ENCODE measurements at regions not wholly inside any gene's neighbourhood (a gene's known extent, or its start where the extent isn't known, plus 50 kb on each side); places are given as distances from the start of the nearest gene placed in this dataset.

- no peak for DNase-seq (ENCODE audit: low read depth in 2 of 2)
These were observed 148.7 kb upstream of the ADARB2 start for GRCh38 chr10:1886039-1886438.

- DNase-seq (ENCODE audit: low read depth in 2 of 2): no peak
These were observed 145.4 kb upstream of the ADARB2 start for GRCh38 chr10:1882728-1883127.

GRCh38 chr10:1882180-1882579, 144.9 kb upstream of the ADARB2 start:
- DNase-seq (ENCODE audit: low read depth in 2 of 2): no peak

- no peak for DNase-seq (ENCODE audit: low read depth in 2 of 2)
These were observed 144.3 kb upstream of the ADARB2 start for GRCh38 chr10:1881636-1882035.

GRCh38 chr10:1874533-1874932, 137.2 kb upstream of the ADARB2 start:
- DNase-seq (ENCODE audit: low read depth in 2 of 2): no peak

GRCh38 chr10:1873661-1874315, 136.5 kb upstream of the ADARB2 start:
- DNase-seq (ENCODE audit: low read depth in 2 of 2): no peak

GRCh38 chr10:1872151-1872726, 134.9 kb upstream of the ADARB2 start:
- DNase-seq (ENCODE audit: low read depth in 2 of 2): no peak

- DNase-seq (ENCODE audit: low read depth in 2 of 2): no peak
These were observed 133.2 kb upstream of the ADARB2 start for GRCh38 chr10:1870491-1870890.

- no peak for DNase-seq (ENCODE audit: low read depth in 2 of 2)
These were observed 132.5 kb upstream of the ADARB2 start for GRCh38 chr10:1869861-1870260.

GRCh38 chr10:1860351-1860750, 123.0 kb upstream of the ADARB2 start:
- DNase-seq (ENCODE audit: low read depth in 2 of 2): no peak

GRCh38 chr10:1858547-1858946, 121.2 kb upstream of the ADARB2 start:
- DNase-seq (ENCODE audit: low read depth in 2 of 2): no peak

- no peak for DNase-seq (ENCODE audit: low read depth in 2 of 2)
These were observed 120.7 kb upstream of the ADARB2 start for GRCh38 chr10:1858048-1858447.

- DNase-seq (ENCODE audit: low read depth in 2 of 2): no peak
These were observed 118.6 kb upstream of the ADARB2 start for GRCh38 chr10:1855911-1856310.

- DNase-seq (ENCODE audit: low read depth in 2 of 2): no peak
These were observed 116.9 kb upstream of the ADARB2 start for GRCh38 chr10:1854271-1854670.

- no peak for DNase-seq (ENCODE audit: low read depth in 2 of 2)
These were observed 116.5 kb upstream of the ADARB2 start for GRCh38 chr10:1853801-1854200.

- no peak for DNase-seq (ENCODE audit: low read depth in 2 of 2)
These were observed 115.5 kb upstream of the ADARB2 start for GRCh38 chr10:1852841-1853240.

GRCh38 chr10:1851762-1852161, 114.4 kb upstream of the ADARB2 start:
- DNase-seq (ENCODE audit: low read depth in 2 of 2): no peak

GRCh38 chr10:1850971-1851527, 113.7 kb upstream of the ADARB2 start:
- DNase-seq (ENCODE audit: low read depth in 2 of 2): no peak

- no peak for DNase-seq (ENCODE audit: low read depth in 2 of 2)
These were observed 110.0 kb upstream of the ADARB2 start for GRCh38 chr10:1847361-1847760.

- DNase-seq (ENCODE audit: low read depth in 2 of 2): no peak
These were observed 108.7 kb upstream of the ADARB2 start for GRCh38 chr10:1846032-1846431.

- DNase-seq (ENCODE audit: low read depth in 2 of 2): no peak
These were observed 104.4 kb upstream of the ADARB2 start for GRCh38 chr10:1841759-1842158.

GRCh38 chr10:1829712-1830111, 92.4 kb upstream of the ADARB2 start:
- DNase-seq (ENCODE audit: low read depth in 2 of 2): no peak

- no peak for DNase-seq (ENCODE audit: low read depth in 2 of 2)
These were observed 87.6 kb upstream of the ADARB2 start for GRCh38 chr10:1824928-1825327.

- DNase-seq (ENCODE audit: low read depth in 2 of 2): no peak
These were observed 77.2 kb upstream of the ADARB2 start for GRCh38 chr10:1814556-1814955.
